ENCODE measurements at regions not wholly inside any gene's neighbourhood (a gene's known extent, or its start where the extent isn't known, plus 50 kb on each side); places are given as distances from the start of the nearest gene placed in this dataset.

- no peaks in the 10 kb centered on the region for H3K9me3 ChIP-seq (ENCODE audit: insufficient read depth, low read length)
- DNase-seq (ENCODE audit: low read depth, low spot score), result no peak
- TF ChIP-seq SUZ12 (IDR thresholded peaks at IDR 0.05; ENCODE audit: extremely low read depth, insufficient read depth, insufficient read length), result no peak
- TF ChIP-seq YY1 (IDR thresholded peaks at IDR 0.05; ENCODE audit: insufficient read depth, insufficient read length), result no peak
- TF ChIP-seq ZNF274 (IDR thresholded peaks at IDR 0.05; ENCODE audit: low read depth, low read length), result no peak
Observed at GRCh38 chr18:40860189-40860588, 1094.8 kb upstream of the PIK3C3 start.

DNA sequence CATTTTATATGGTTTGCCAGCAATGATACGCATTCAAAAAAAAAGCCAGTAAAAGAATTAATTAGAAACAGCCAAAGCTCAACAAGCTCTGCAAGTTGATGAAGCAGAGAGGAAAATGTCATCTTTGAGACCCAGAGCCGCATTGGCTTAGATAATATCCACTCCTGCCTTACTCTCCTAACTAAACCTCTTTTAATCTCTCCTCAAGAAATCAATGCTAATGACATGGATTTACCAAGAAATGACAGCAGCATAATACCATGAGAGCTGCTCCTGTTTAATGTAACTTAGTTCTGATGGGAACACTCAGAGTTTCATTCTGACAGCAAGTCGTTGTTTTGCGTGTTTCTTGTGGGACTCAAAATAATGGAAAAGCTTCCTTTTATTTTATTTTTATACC, 1099.4 kb upstream of the PIK3C3 start:
- Histone ChIP-seq H3K4me3 (ENCODE audit: insufficient read length, low read depth) (no peak overlapping the region), H3K36me3 (ENCODE audit: insufficient read depth, insufficient read length, low read length) (no peaks in the 10 kb centered on the region), H3K4me1 (ENCODE audit: insufficient read depth, insufficient read length) (no peaks in the 10 kb centered on the region), H3K27me3 (ENCODE audit: insufficient read depth, insufficient read length) (no peaks in the 10 kb centered on the region), H3K9me3 (ENCODE audit: insufficient read depth, low read length) (no peaks in the 10 kb centered on the region), H3K9ac (ENCODE audit: insufficient read length, low read depth) (no peak overlapping the region)
- no peak for TF ChIP-seq SUZ12 (IDR thresholded peaks at IDR 0.05; ENCODE audit: extremely low read depth, insufficient read depth, insufficient read length)
- TF ChIP-seq ZNF274 (IDR thresholded peaks at IDR 0.05; ENCODE audit: low read depth, low read length), result no peak
- no peak for TF ChIP-seq YY1 (IDR thresholded peaks at IDR 0.05; ENCODE audit: insufficient read depth, insufficient read length)
- no peak for DNase-seq (ENCODE audit: low read depth, low spot score)

More at GRCh38 chr18:40860189-40860588, 1094.8 kb upstream of the PIK3C3 start:
- no peak overlapping the region for H3K4me3 ChIP-seq (ENCODE audit: insufficient read length, low read depth)
- no peaks in the 10 kb centered on the region for H3K27me3 ChIP-seq (ENCODE audit: insufficient read depth, insufficient read length)
- H3K36me3 ChIP-seq (ENCODE audit: insufficient read depth, insufficient read length, low read length), result no peaks in the 10 kb centered on the region
- H3K4me1 ChIP-seq (ENCODE audit: insufficient read depth, insufficient read length), result no peaks in the 10 kb centered on the region
- no peak overlapping the region for H3K9ac ChIP-seq (ENCODE audit: insufficient read length, low read depth)

DNA sequence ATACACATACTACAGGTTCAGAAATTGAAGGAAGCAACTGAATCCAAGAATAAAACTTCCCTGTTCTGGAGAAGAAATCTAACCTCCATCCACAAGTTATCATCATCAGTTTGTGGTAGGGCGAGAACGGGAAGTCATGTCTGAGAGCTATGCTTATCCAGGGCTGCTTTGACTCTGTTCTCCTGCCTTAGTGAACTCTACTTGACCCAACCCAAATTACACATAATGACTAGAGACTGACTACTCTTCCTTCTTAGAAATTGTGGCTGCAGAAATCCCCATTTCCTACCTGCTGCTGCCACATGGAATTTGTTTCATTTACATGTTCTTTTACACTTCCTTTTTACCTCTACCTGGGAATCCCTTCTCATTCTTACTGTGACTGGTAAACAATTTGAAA, 1102.6 kb upstream of the PIK3C3 start:
- H3K9ac ChIP-seq (ENCODE audit: insufficient read length, low read depth), result no peak overlapping the region
- no peaks in the 10 kb centered on the region for H3K9me3 ChIP-seq (ENCODE audit: insufficient read depth, low read length)
- no peak for TF ChIP-seq SUZ12 (IDR thresholded peaks at IDR 0.05; ENCODE audit: extremely low read depth, insufficient read depth, insufficient read length)
- no peak for TF ChIP-seq YY1 (IDR thresholded peaks at IDR 0.05; ENCODE audit: insufficient read depth, insufficient read length)
- TF ChIP-seq ZNF274 (IDR thresholded peaks at IDR 0.05; ENCODE audit: low read depth, low read length), result no peak
- H3K36me3 ChIP-seq (ENCODE audit: insufficient read depth, insufficient read length, low read length), result no peaks in the 10 kb centered on the region
- no peak overlapping the region for H3K4me3 ChIP-seq (ENCODE audit: insufficient read length, low read depth)
- no peaks in the 10 kb centered on the region for H3K4me1 ChIP-seq (ENCODE audit: insufficient read depth, insufficient read length)
- no peak for DNase-seq (ENCODE audit: low read depth, low spot score)
- no peaks in the 10 kb centered on the region for H3K27me3 ChIP-seq (ENCODE audit: insufficient read depth, insufficient read length)

DNA sequence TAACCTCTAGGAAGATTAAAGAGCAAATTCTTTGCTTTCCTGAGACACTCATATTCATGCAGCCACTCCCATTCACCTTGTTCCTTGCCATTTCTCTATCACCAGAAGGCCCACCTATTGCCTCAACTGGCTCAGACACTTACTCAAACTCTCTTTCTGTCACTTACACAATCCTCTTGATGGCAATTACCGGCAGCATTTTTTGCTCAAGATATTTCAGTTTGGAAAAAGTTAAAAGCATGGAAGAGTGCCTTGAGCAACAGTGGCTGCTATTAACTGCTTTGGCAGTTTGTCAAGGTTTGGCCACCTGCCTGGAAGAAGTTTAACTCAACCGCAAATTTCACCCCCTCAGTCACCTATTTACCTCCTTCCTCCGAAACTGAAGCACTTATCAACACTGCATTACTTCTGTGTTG, 1104.0 kb upstream of the PIK3C3 start:
- Histone ChIP-seq H3K4me3 (ENCODE audit: insufficient read length, low read depth) (no peak overlapping the region), H3K4me1 (ENCODE audit: insufficient read depth, insufficient read length) (no peaks in the 10 kb centered on the region), H3K27me3 (ENCODE audit: insufficient read depth, insufficient read length) (no peaks in the 10 kb centered on the region), H3K36me3 (ENCODE audit: insufficient read depth, insufficient read length, low read length) (no peaks in the 10 kb centered on the region), H3K9ac (ENCODE audit: insufficient read length, low read depth) (no peak overlapping the region), H3K9me3 (ENCODE audit: insufficient read depth, low read length) (no peaks in the 10 kb centered on the region)
- no peak for TF ChIP-seq YY1 (IDR thresholded peaks at IDR 0.05; ENCODE audit: insufficient read depth, insufficient read length)
- no peak for TF ChIP-seq SUZ12 (IDR thresholded peaks at IDR 0.05; ENCODE audit: extremely low read depth, insufficient read depth, insufficient read length)
- no peak for TF ChIP-seq ZNF274 (IDR thresholded peaks at IDR 0.05; ENCODE audit: low read depth, low read length)
- DNase-seq (ENCODE audit: low read depth, low spot score), result no peak

- TF ChIP-seq YY1 (IDR thresholded peaks at IDR 0.05; ENCODE audit: insufficient read depth, insufficient read length), result no peak
- no peak for TF ChIP-seq SUZ12 (IDR thresholded peaks at IDR 0.05; ENCODE audit: extremely low read depth, insufficient read depth, insufficient read length)
- no peak for TF ChIP-seq ZNF274 (IDR thresholded peaks at IDR 0.05; ENCODE audit: low read depth, low read length)
- Histone ChIP-seq H3K4me3 (ENCODE audit: insufficient read length, low read depth) (no peak overlapping the region), H3K9me3 (ENCODE audit: insufficient read depth, low read length) (no peaks in the 10 kb centered on the region), H3K36me3 (ENCODE audit: insufficient read depth, insufficient read length, low read length) (no peaks in the 10 kb centered on the region), H3K27me3 (ENCODE audit: insufficient read depth, insufficient read length) (no peaks in the 10 kb centered on the region), H3K9ac (ENCODE audit: insufficient read length, low read depth) (no peak overlapping the region), H3K4me1 (ENCODE audit: insufficient read depth, insufficient read length) (no peaks in the 10 kb centered on the region)
- DNase-seq (ENCODE audit: low read depth, low spot score), result no peak
Observed at GRCh38 chr18:40849886-40850285, 1105.1 kb upstream of the PIK3C3 start.

GRCh38 chr18:40841467-40841866, 1113.6 kb upstream of the PIK3C3 start:
- H3K9me3 ChIP-seq (ENCODE audit: insufficient read depth, low read length), result no peaks in the 10 kb centered on the region
- DNase-seq (ENCODE audit: low read depth, low spot score), result no peak
- TF ChIP-seq ZNF274 (IDR thresholded peaks at IDR 0.05; ENCODE audit: low read depth, low read length) (no peak), SUZ12 (IDR thresholded peaks at IDR 0.05; ENCODE audit: extremely low read depth, insufficient read depth, insufficient read length) (no peak), YY1 (IDR thresholded peaks at IDR 0.05; ENCODE audit: insufficient read depth, insufficient read length) (no peak)
- H3K4me3 ChIP-seq (ENCODE audit: insufficient read length, low read depth), result no peak overlapping the region
- no peaks in the 10 kb centered on the region for H3K27me3 ChIP-seq (ENCODE audit: insufficient read depth, insufficient read length)
- no peaks in the 10 kb centered on the region for H3K36me3 ChIP-seq (ENCODE audit: insufficient read depth, insufficient read length, low read length)
- H3K9ac ChIP-seq (ENCODE audit: insufficient read length, low read depth), result no peak overlapping the region
- H3K4me1 ChIP-seq (ENCODE audit: insufficient read depth, insufficient read length), result no peaks in the 10 kb centered on the region

- Histone ChIP-seq H3K4me1 (ENCODE audit: insufficient read depth, insufficient read length) (no peaks in the 10 kb centered on the region), H3K4me3 (ENCODE audit: insufficient read length, low read depth) (no peak overlapping the region), H3K27me3 (ENCODE audit: insufficient read depth, insufficient read length) (no peaks in the 10 kb centered on the region), H3K9me3 (ENCODE audit: insufficient read depth, low read length) (no peaks in the 10 kb centered on the region), H3K9ac (ENCODE audit: insufficient read length, low read depth) (no peak overlapping the region), H3K36me3 (ENCODE audit: insufficient read depth, insufficient read length, low read length) (no peaks in the 10 kb centered on the region)
- DNase-seq (ENCODE audit: low read depth, low spot score), result no peak
- TF ChIP-seq SUZ12 (IDR thresholded peaks at IDR 0.05; ENCODE audit: extremely low read depth, insufficient read depth, insufficient read length), result no peak
- TF ChIP-seq YY1 (IDR thresholded peaks at IDR 0.05; ENCODE audit: insufficient read depth, insufficient read length), result no peak
- no peak for TF ChIP-seq ZNF274 (IDR thresholded peaks at IDR 0.05; ENCODE audit: low read depth, low read length)
Observed at GRCh38 chr18:40841063-40841462, 1114.0 kb upstream of the PIK3C3 start.

All from NT2/D1 (cell line).